ENCODE measurements at regions not wholly inside any gene's neighbourhood (a gene's known extent, or its start where the extent isn't known, plus 50 kb on each side); places are given as distances from the start of the nearest gene placed in this dataset.

- Histone ChIP-seq H3K4me1 (ENCODE audit: control insufficient read depth in 1 of 2, low read depth in 2 of 2) (no peaks in the 10 kb centered on the region), H3K9me3 (no peaks in the 10 kb centered on the region), H3K4me3 (no peak overlapping the region), H3K36me3 (no peaks in the 10 kb centered on the region), H3K27me3 (replicated peaks; ENCODE audit: insufficient read depth) (no peaks in the 10 kb centered on the region), H3K27ac (no peak overlapping the region)
- no peak for TF ChIP-seq CTCF (IDR thresholded peaks at IDR 0.05)
- no peak for ATAC-seq (ENCODE audit: insufficient number of reproducible peaks, low FRiP score, low read depth)
- no peak for DNase-seq (ENCODE audit: low spot score)
Observed at GRCh38 chr18:47418746-47419145, 167.3 kb upstream of the SKOR2 start.

- no peaks in the 10 kb centered on the region for H3K27me3 ChIP-seq (replicated peaks; ENCODE audit: insufficient read depth)
- no peak for DNase-seq (ENCODE audit: low spot score)
- no peak overlapping the region for H3K4me3 ChIP-seq
- no peak for TF ChIP-seq CTCF (IDR thresholded peaks at IDR 0.05)
- H3K4me1 ChIP-seq (ENCODE audit: control insufficient read depth in 1 of 2, low read depth in 2 of 2) = no peaks in the 10 kb centered on the region
- no peaks in the 10 kb centered on the region for H3K36me3 ChIP-seq
- no peak overlapping the region for H3K27ac ChIP-seq
- ATAC-seq (ENCODE audit: insufficient number of reproducible peaks, low FRiP score, low read depth) = no peak
- no peaks in the 10 kb centered on the region for H3K9me3 ChIP-seq
Observed at GRCh38 chr18:47417807-47418206, 166.3 kb upstream of the SKOR2 start.

DNA sequence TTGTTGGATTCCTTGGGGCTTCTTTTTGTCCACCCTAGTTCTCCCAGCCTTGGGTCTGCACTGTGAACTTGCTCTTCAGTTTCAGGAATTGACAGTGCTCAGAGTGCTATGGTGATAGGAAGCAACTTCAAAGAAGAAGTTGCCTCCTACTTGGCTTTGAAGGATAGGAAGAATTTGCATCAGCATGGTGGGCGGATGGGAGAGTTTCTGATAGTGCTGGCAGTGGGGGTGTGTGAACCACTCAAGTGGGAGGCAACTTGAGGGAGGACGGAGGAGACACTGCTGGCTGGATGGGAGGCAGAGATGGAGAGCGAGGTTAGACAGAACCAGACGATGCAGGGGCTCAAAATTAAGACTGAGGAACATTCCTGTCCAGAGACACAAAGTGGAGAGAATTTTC lies 164.4 kb upstream of the SKOR2 start:
- H3K27me3 ChIP-seq (replicated peaks; ENCODE audit: insufficient read depth) = no peaks in the 10 kb centered on the region
- ATAC-seq (ENCODE audit: insufficient number of reproducible peaks, low FRiP score, low read depth) (no peak), DNase-seq (ENCODE audit: low spot score) (no peak)
- TF ChIP-seq CTCF (IDR thresholded peaks at IDR 0.05) = no peak
- H3K9me3 ChIP-seq = no peaks in the 10 kb centered on the region
- H3K4me3 ChIP-seq = no peak overlapping the region
- no peak overlapping the region for H3K27ac ChIP-seq
- no peaks in the 10 kb centered on the region for H3K36me3 ChIP-seq
- no peaks in the 10 kb centered on the region for H3K4me1 ChIP-seq (ENCODE audit: control insufficient read depth in 1 of 2, low read depth in 2 of 2)

GRCh38 chr18:47413327-47413726 lies 161.9 kb upstream of the SKOR2 start:
- H3K36me3 ChIP-seq = no peaks in the 10 kb centered on the region
- ATAC-seq (ENCODE audit: insufficient number of reproducible peaks, low FRiP score, low read depth) = no peak
- DNase-seq (ENCODE audit: low spot score) = no peak
- no peaks in the 10 kb centered on the region for H3K4me1 ChIP-seq (ENCODE audit: control insufficient read depth in 1 of 2, low read depth in 2 of 2)
- no peak overlapping the region for H3K27ac ChIP-seq
- TF ChIP-seq CTCF (IDR thresholded peaks at IDR 0.05) = no peak
- H3K27me3 ChIP-seq (replicated peaks; ENCODE audit: insufficient read depth) = no peaks in the 10 kb centered on the region
- no peak overlapping the region for H3K4me3 ChIP-seq
- no peaks in the 10 kb centered on the region for H3K9me3 ChIP-seq

DNA sequence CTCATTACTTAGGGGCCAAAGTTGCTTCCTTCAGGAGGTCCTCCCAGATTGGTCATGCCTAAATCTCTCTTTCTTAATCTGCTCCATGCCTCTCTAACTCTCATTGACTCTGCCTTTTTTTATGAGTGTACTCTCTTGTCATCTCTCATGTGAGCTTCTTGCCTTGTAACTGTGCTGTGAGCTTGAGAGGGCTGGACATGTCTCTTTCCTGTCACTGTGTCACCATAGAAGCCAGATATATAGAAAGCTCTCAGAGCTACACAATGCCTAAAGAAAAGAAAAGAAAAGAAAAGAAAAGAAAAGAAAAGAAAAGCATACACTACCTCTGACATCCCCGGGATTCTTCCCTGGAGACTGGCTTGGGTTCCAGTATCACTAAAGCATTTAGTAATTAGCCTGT lies 161.5 kb upstream of the SKOR2 start:
- DNase-seq (ENCODE audit: low spot score) (no peak), ATAC-seq (ENCODE audit: insufficient number of reproducible peaks, low FRiP score, low read depth) (no peak)
- Histone ChIP-seq H3K27me3 (replicated peaks; ENCODE audit: insufficient read depth) (no peaks in the 10 kb centered on the region), H3K27ac (no peak overlapping the region), H3K9me3 (no peaks in the 10 kb centered on the region), H3K4me1 (ENCODE audit: control insufficient read depth in 1 of 2, low read depth in 2 of 2) (no peaks in the 10 kb centered on the region), H3K36me3 (no peaks in the 10 kb centered on the region), H3K4me3 (no peak overlapping the region)
- TF ChIP-seq CTCF (IDR thresholded peaks at IDR 0.05) = no peak

All from thoracic aorta (tissue), 2 donors.